Thyroid gland (tissue), 4 donors: ENCODE measurements at regions not wholly inside any gene's neighbourhood (a gene's known extent, or its start where the extent isn't known, plus 50 kb on each side); places are given as distances from the start of the nearest gene placed in this dataset.
"Not testable (repeated sequence)": the region's sequence is repeated elsewhere in the genome, so short reads cannot be mapped to it uniquely, and the experiment has no call there.

Experiments
- DNase-seq, 2 donors: peaks; one replicate each; pipeline ENCODE4 v3.0.0-alpha.2; 2019
- H3K27ac ChIP-seq, 3 donors: fragments of 200-600 bp; sonication (generic); 1 replicate in 2 of 3; 2 replicates in 1 of 3; pipeline ENCODE4 v1.5.1; 2016 to 2019; ENCODE audit warnings: mild to moderate bottlenecking in 1 of 3, moderate library complexity in 1 of 3
- H3K27me3 ChIP-seq: fragments of 200-600 bp; sonication (generic); one replicate; pipeline ENCODE4 v1.5.1; 2019
- H3K36me3 ChIP-seq, 2 donors: fragments of 200-600 bp; sonication (generic); one replicate each; pipeline ENCODE4 v1.5.1; 2016 to 2019
- H3K4me1 ChIP-seq, 2 donors: fragments of 200-600 bp; sonication (generic); one replicate each; pipeline ENCODE4 v1.5.1; 2017 to 2019
- H3K4me3 ChIP-seq, 3 donors: fragments of 200-600 bp; sonication (generic); replicated peaks in 1 of 3; 1 replicate in 2 of 3; 2 replicates in 1 of 3; pipeline ENCODE4 v1.5.1; 2016; ENCODE audit warnings: mild to moderate bottlenecking in 1 of 3
- H3K9me3 ChIP-seq: fragments of 200-600 bp; sonication (generic); one replicate; pipeline ENCODE4 v1.5.1; 2017
- CTCF ChIP-seq, 6 experiments: fragments of 200-600 bp in 3 of 6; fragments of 450-650 bp in 3 of 6; sonication (generic) in 3 of 6; IDR thresholded peaks; one replicate each; pipeline ENCODE4 v1.5.1; 2016 to 2019; ENCODE audit warnings: antibody characterized with exemption in 6 of 6, mild to moderate bottlenecking in 2 of 6, inconsistent platforms in 1 of 6, moderate library complexity in 1 of 6
- POLR2A ChIP-seq, 2 donors: fragments of 450-650 bp; IDR thresholded peaks; one replicate each; pipeline ENCODE4 v1.6.1; 2017; ENCODE audit warnings: antibody characterized with exemption in 2 of 2, mild to moderate bottlenecking in 2 of 2, moderate library complexity in 1 of 2
- WGBS, 2 donors: methylation state at CpG; one replicate each; pipeline ENCODE4 v1.1.5; 2017; 5-methylcytosine and 5-hydroxymethylcytosine counted together
- intact Hi-C: fragments of 100-400 bp; cut with DNase I; formaldehyde crosslinking; loops from one replicate; pipeline ENCODE4 v1.15.1; 2023

- no peak for TF ChIP-seq POLR2A (IDR thresholded peaks at IDR 0.05)
- TF ChIP-seq CTCF (IDR thresholded peaks at IDR 0.05): no peak
- Histone ChIP-seq H3K9me3 (no peaks in the 10 kb centered on the region), H3K4me1 (no peaks in the 10 kb centered on the region), H3K4me3 (no peak overlapping the region), H3K27me3 (no peaks in the 10 kb centered on the region), H3K36me3 (no peaks in the 10 kb centered on the region), H3K27ac (no peak overlapping the region)
- DNase-seq: no peak
- 97 to 100% methylated on average over 2 of the region's 2 CpGs for WGBS, 2 donors
- intact Hi-C loops: no loop called here
Measured at GRCh38 chr1:173257805-173258204, 50.7 kb upstream of the TNFSF4 start.

GRCh38 chr1:173258479-173259264, 51.5 kb upstream of the TNFSF4 start:
- H3K4me3 ChIP-seq: no peak overlapping the region

GRCh38 chr1:173260329-173260728, 53.2 kb upstream of the TNFSF4 start:
- H3K27ac ChIP-seq, intact Hi-C loops, H3K27me3 ChIP-seq, H3K36me3 ChIP-seq, H3K4me1 ChIP-seq, H3K9me3 ChIP-seq, H3K4me3 ChIP-seq, DNase-seq: not testable (repeated sequence)
- WGBS, 2 donors: 84 to 95% methylated on average over 1 of the region's 1 CpG

More at GRCh38 chr1:173258479-173259264, 51.5 kb upstream of the TNFSF4 start:
- 50 to 74% methylated on average over 2 to 4 of the region's 5 CpGs for WGBS, 2 donors
- Histone ChIP-seq H3K9me3 (no peaks in the 10 kb centered on the region), H3K27me3 (no peaks in the 10 kb centered on the region), H3K27ac (no peak overlapping the region), H3K4me1 (no peaks in the 10 kb centered on the region), H3K36me3 (no peaks in the 10 kb centered on the region)
- TF ChIP-seq CTCF (IDR thresholded peaks at IDR 0.05): no peak
- TF ChIP-seq POLR2A (IDR thresholded peaks at IDR 0.05): no peak
- DNase-seq: no peak
- intact Hi-C loops: no loop called here

GRCh38 chr1:173266841-173267240, 59.7 kb upstream of the TNFSF4 start:
- 60 to 67% methylated on average over 3 of the region's 3 CpGs for WGBS, 2 donors
- intact Hi-C loops: no loop called here
- no peak for DNase-seq
- Histone ChIP-seq H3K4me1 (no peaks in the 10 kb centered on the region), H3K4me3 (no peak overlapping the region), H3K27ac (no peak overlapping the region), H3K27me3 (no peaks in the 10 kb centered on the region), H3K36me3 (no peaks in the 10 kb centered on the region), H3K9me3 (no peaks in the 10 kb centered on the region)
- TF ChIP-seq CTCF (IDR thresholded peaks at IDR 0.05): no peak
- no peak for TF ChIP-seq POLR2A (IDR thresholded peaks at IDR 0.05)

- TF ChIP-seq POLR2A (IDR thresholded peaks at IDR 0.05) (no peak), CTCF (IDR thresholded peaks at IDR 0.05) (no peak)
- Histone ChIP-seq H3K9me3 (no peaks in the 10 kb centered on the region), H3K36me3 (no peaks in the 10 kb centered on the region), H3K4me3 (no peak overlapping the region), H3K27me3 (no peaks in the 10 kb centered on the region), H3K4me1 (no peaks in the 10 kb centered on the region), H3K27ac (no peak overlapping the region)
- no peak for DNase-seq
- intact Hi-C loops: no loop called here
- WGBS, 2 donors: 57% methylated on average over 2 of the region's 2 CpGs
Measured at GRCh38 chr1:173267453-173267945, 60.4 kb upstream of the TNFSF4 start.
